H7 (cell line): ENCODE measurements at regions not wholly inside any gene's neighbourhood (a gene's known extent, or its start where the extent isn't known, plus 50 kb on each side); places are given as distances from the start of the nearest gene placed in this dataset.

Experiments used
- DNase-seq: peaks from one replicate; pipeline ENCODE4 v3.0.0; 2012
- H3K27me3 ChIP-seq: 2 replicates; pipeline ENCODE4 v1.6.0; 2011; ENCODE audit warnings: mild to moderate bottlenecking, low read length; ENCODE audit not compliant: control insufficient read depth, insufficient read depth
- H3K36me3 ChIP-seq: replicated peaks from 2 replicates; pipeline ENCODE4 v1.5.1; 2011; ENCODE audit warnings: low read length; ENCODE audit not compliant: control insufficient read depth, insufficient read depth
- H3K4me3 ChIP-seq: 2 replicates; pipeline ENCODE4 v1.5.1; 2011; ENCODE audit warnings: low read depth, mild to moderate bottlenecking, control low read depth, low read length, moderate library complexity; ENCODE audit not compliant: insufficient read depth

GRCh38 chr6:119658917-119659316 lies 309.4 kb upstream of the MAN1A1 start:
- DNase-seq, result no peak
- Histone ChIP-seq H3K4me3 (no peak overlapping the region), H3K27me3 (no peaks in the 10 kb centered on the region), H3K36me3 (no peaks in the 10 kb centered on the region)

GRCh38 chr6:119655124-119655523 lies 305.6 kb upstream of the MAN1A1 start:
- no peaks in the 10 kb centered on the region for H3K36me3 ChIP-seq
- H3K4me3 ChIP-seq, result no peak overlapping the region
- no peak for DNase-seq
- H3K27me3 ChIP-seq, result no peaks in the 10 kb centered on the region

DNA sequence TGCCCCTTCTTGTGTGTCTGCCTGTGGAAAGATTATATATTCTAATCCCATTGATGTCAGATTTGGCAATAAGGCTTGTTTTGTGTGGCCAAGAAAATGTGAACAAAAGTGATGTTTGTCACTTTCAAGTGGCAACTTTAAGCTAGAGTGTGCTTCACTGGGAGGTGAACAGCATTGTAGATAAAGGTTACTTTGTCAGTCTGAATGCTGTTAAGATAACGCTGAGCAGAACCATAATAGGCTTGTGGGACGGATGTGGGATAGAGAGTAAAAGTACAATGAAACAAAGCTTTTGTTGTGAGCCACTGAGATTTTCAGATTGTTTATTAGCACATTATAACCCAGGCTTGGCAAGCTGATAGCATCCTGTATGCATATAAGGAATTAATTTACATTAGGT lies 303.8 kb upstream of the MAN1A1 start:
- no peak for DNase-seq
- Histone ChIP-seq H3K27me3 (no peaks in the 10 kb centered on the region), H3K4me3 (no peak overlapping the region), H3K36me3 (no peaks in the 10 kb centered on the region)

- Histone ChIP-seq H3K4me3 (no peak overlapping the region), H3K27me3 (no peaks in the 10 kb centered on the region), H3K36me3 (no peaks in the 10 kb centered on the region)
- DNase-seq, result no peak
Measured at GRCh38 chr6:119649531-119649930, 300.0 kb upstream of the MAN1A1 start.

GRCh38 chr6:119647309-119647708 lies 297.7 kb upstream of the MAN1A1 start:
- no peak for DNase-seq
- no peaks in the 10 kb centered on the region for H3K36me3 ChIP-seq
- no peaks in the 10 kb centered on the region for H3K27me3 ChIP-seq
- H3K4me3 ChIP-seq, result no peak overlapping the region

- Histone ChIP-seq H3K27me3 (no peaks in the 10 kb centered on the region), H3K4me3 (no peak overlapping the region)
- DNase-seq, result no peak
Measured at GRCh38 chr6:119643876-119644275, 294.3 kb upstream of the MAN1A1 start.

DNA sequence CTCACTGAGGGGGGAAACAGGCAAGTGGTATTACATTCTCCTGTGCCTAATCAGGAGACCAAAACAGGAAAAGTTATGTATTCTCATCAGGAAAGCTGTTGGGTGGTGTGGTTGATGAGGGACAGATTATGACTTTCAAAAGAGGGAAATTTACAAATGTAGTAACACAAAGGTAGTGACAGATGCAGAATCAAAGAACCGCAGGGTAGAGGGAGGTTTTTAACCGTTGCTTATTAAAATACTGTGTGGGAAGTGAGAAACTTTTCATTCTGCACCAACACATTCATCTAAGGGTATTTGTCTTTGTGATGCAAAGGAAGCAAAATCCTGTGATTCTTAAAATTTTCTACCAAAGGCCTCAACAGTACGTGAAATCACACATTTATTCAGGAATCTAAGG lies 288.2 kb upstream of the MAN1A1 start:
- no peaks in the 10 kb centered on the region for H3K27me3 ChIP-seq
- no peak overlapping the region for H3K4me3 ChIP-seq
- no peak for DNase-seq
- H3K36me3 ChIP-seq, result no peaks in the 10 kb centered on the region

More at GRCh38 chr6:119643876-119644275, 294.3 kb upstream of the MAN1A1 start:
- H3K36me3 ChIP-seq, result no peaks in the 10 kb centered on the region

GRCh38 chr6:119636060-119636459 lies 286.5 kb upstream of the MAN1A1 start:
- Histone ChIP-seq H3K36me3 (no peaks in the 10 kb centered on the region), H3K27me3 (no peaks in the 10 kb centered on the region), H3K4me3 (no peak overlapping the region)
- DNase-seq, result no peak

GRCh38 chr6:119633461-119633860 lies 283.9 kb upstream of the MAN1A1 start:
- H3K4me3 ChIP-seq, result no peak overlapping the region

GRCh38 chr6:119630561-119631192 lies 281.1 kb upstream of the MAN1A1 start:
- DNase-seq, result no peak
- H3K4me3 ChIP-seq, result no peak overlapping the region
- no peaks in the 10 kb centered on the region for H3K36me3 ChIP-seq
- no peaks in the 10 kb centered on the region for H3K27me3 ChIP-seq

More at GRCh38 chr6:119633461-119633860, 283.9 kb upstream of the MAN1A1 start:
- no peak for DNase-seq
- Histone ChIP-seq H3K36me3 (no peaks in the 10 kb centered on the region), H3K27me3 (no peaks in the 10 kb centered on the region)

DNA sequence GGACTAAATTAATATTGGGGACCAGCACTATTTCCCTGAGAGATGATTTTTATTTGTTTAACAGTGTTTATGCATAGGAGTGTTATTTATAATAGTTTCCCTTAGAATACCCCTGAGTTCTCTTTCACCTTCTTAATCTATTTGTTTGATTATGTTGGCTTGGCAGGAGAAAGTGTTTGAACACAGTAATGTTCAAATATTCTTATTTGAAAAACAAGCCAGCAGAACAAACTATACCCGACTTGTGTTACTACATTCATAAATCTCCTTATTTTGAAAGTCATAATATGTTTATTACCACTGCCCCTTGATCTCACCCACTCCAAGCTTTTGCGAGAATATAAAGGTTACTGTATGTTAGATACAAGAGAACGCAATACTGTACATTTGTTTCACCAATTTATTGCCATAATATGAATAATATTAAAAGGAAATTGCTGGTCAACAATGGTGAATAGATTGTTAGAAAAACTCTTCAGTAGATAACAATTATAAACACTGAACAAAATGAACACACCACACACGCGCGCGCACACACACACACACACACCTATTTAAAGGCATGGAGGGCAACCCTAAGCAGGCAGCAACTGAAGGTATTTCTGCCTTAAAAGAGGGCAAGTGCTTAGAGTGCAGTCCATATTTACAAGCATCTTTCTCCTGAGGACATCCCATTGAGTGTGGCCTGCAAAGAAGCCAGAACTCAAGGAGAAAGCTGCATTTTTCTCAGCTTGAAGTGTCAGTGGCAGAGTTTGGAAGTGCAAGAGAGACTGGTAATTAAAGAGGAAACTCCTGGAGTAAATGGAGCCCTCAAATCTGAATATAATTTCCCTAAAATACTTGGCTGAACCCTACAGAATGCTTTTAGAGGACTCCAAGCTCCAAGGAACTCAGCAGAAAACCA lies 279.4 kb upstream of the MAN1A1 start:
- H3K4me3 ChIP-seq, result no peak overlapping the region
- no peaks in the 10 kb centered on the region for H3K27me3 ChIP-seq
- no peaks in the 10 kb centered on the region for H3K36me3 ChIP-seq
- DNase-seq, result peak; percentile 4

GRCh38 chr6:119627908-119628669 lies 278.5 kb upstream of the MAN1A1 start:
- Histone ChIP-seq H3K4me3 (no peak overlapping the region), H3K36me3 (no peaks in the 10 kb centered on the region), H3K27me3 (no peaks in the 10 kb centered on the region)
- DNase-seq, result peak; percentile 14

DNA sequence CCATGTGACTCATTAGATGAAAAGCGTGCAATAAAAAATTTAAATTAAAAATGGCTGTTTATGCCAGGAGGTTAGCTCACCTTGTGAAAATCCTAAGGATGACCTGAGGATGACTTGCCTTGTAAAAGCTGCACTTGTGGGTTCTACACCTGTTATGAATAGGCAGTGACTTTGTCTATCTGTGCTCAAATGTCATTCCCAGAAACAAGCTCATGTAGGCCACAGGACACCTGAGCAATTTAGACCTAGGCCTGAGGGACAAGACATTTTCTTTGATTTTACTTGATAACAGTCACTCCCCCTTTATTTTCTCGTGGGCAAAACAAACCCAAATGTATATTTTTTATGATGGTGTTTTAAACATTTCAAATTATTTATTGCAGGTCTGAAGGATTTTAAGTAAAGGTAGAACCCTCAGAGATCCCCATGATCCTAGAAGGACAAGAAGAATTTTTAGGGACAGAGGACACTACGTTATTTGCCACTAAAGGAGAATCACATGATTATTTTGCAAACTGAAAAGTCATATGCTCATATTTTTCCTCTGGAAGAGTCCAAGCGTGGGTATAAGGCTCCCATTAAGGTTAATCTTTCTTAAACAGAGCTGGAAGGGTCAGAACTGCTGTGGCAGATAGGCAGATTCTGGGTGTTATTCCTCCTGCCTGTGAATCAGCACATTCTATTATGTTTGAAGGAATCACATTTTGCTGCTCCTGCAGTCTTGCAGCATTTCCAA lies 277.5 kb upstream of the MAN1A1 start:
- DNase-seq, result no peak
- no peaks in the 10 kb centered on the region for H3K27me3 ChIP-seq

DNA sequence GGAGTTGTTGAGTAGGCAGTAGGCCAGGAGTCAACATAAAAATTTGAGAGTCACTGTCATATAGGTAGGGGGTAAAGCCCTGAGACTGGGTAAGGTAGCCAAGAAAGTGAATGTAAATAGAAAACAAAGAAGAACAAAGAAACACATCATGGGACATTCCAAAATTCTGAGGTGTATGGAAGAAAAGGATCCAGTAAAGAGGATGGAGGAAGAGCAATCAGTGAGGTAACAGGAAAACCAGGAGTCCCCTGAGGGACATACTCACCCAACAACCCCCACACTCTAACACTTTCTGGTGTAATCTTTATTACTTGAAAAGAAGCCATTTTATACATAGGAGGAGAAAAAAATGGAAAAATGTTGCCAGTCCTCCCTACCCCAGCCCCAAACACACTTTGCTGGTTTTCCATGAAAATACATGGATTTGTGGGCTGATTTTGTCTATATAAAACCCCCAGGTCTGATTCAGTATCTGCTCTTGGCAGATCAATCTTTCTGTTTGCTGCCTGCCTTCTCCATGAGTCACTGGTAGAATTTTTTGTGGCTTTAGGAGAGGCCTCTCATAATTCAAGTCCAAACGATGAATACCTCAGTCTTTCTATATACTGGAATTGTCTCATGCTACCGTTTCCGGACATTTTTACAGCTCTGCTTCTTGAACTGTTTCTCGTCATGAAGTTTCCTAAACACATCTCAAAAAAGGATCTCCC lies 271.4 kb upstream of the MAN1A1 start:
- no peaks in the 10 kb centered on the region for H3K27me3 ChIP-seq
- H3K4me3 ChIP-seq, result no peak overlapping the region
- no peaks in the 10 kb centered on the region for H3K36me3 ChIP-seq
- no peak for DNase-seq

More for the DNA sequence above, 277.5 kb upstream of the MAN1A1 start:
- Histone ChIP-seq H3K36me3 (no peaks in the 10 kb centered on the region), H3K4me3 (no peak overlapping the region)
